Activated T-cell treated with anti-CD3 and anti-CD28 coated beads, Interleukin-2, amount 50 U/mL, for 72 hours (primary cell): ENCODE measurements at regions not wholly inside any gene's neighbourhood (a gene's known extent, or its start where the extent isn't known, plus 50 kb on each side); places are given as distances from the start of the nearest gene placed in this dataset.
A peak's percentile ranks its signal among the peaks of the same experiment; 100 is the strongest.

Experiments
- ATAC-seq, 2 donors: fragments of 150-1000 bp; cut with Tn5 transposase; replicated peaks in 1 of 2; 2 replicates each; pipeline ENCODE4 v1.10.0; 2021; ENCODE audit warnings: moderate library complexity in 2 of 2, mild to moderate bottlenecking in 1 of 2
- DNase-seq, 2 donors: peaks; one replicate each; pipeline ENCODE4 v3.0.0; 2021 to 2022; ENCODE audit warnings: mixed read lengths in 1 of 2
- H3K27ac Mint-ChIP-seq: one replicate; pipeline ENCODE4 v1.8.0; 2022; ENCODE audit warnings: mild to moderate bottlenecking, moderate library complexity, mixed read lengths
- H3K27me3 Mint-ChIP-seq: one replicate; pipeline ENCODE4 v1.8.0; 2022; ENCODE audit warnings: low read depth, mixed read lengths
- H3K36me3 Mint-ChIP-seq, 2 donors: one replicate each; pipeline ENCODE4 v1.8.0; 2022; ENCODE audit warnings: mixed read lengths in 2 of 2, mild to moderate bottlenecking in 1 of 2; ENCODE audit not compliant: insufficient read depth in 2 of 2
- H3K4me1 Mint-ChIP-seq: one replicate; pipeline ENCODE4 v1.8.0; 2022; ENCODE audit warnings: low read depth, mixed read lengths
- H3K4me3 Mint-ChIP-seq, 2 donors: one replicate each; pipeline ENCODE4 v1.8.0; 2022; ENCODE audit warnings: mild to moderate bottlenecking in 2 of 2, mixed read lengths in 2 of 2, moderate library complexity in 2 of 2
- H3K9me3 Mint-ChIP-seq, 2 donors: one replicate each; pipeline ENCODE4 v1.8.0; 2022; ENCODE audit warnings: mixed read lengths in 2 of 2

- Mint-ChIP-seq H3K9me3 (no peaks in the 10 kb centered on the region), H3K4me1 (peaks cover 43% of the 10 kb centered on the region)
These were observed 156.9 kb upstream of the NR3C1 start for GRCh38 chr5:143560378-143560777.

GRCh38 chr5:143559586-143560109, 156.2 kb upstream of the NR3C1 start:
- ATAC-seq: no peak
- Mint-ChIP-seq H3K27ac (no peak overlapping the region), H3K27me3 (no peaks in the 10 kb centered on the region), H3K36me3 (no peaks in the 10 kb centered on the region), H3K4me3 (no peak overlapping the region), H3K4me1 (peaks cover 42% of the 10 kb centered on the region), H3K9me3 (no peaks in the 10 kb centered on the region)
- no peak for DNase-seq

More at GRCh38 chr5:143560378-143560777, 156.9 kb upstream of the NR3C1 start:
- Mint-ChIP-seq H3K27me3 (no peaks in the 10 kb centered on the region), H3K36me3 (no peaks in the 10 kb centered on the region), H3K27ac (no peak overlapping the region), H3K4me3 (no peak overlapping the region)
- DNase-seq: no peak
- ATAC-seq: no peak

- H3K27me3 Mint-ChIP-seq: no peaks in the 10 kb centered on the region
- H3K4me1 Mint-ChIP-seq: peaks cover 32% of the 10 kb centered on the region
- no peak overlapping the region for H3K27ac Mint-ChIP-seq
- H3K36me3 Mint-ChIP-seq: no peaks in the 10 kb centered on the region
- H3K4me3 Mint-ChIP-seq: no peak overlapping the region
- DNase-seq (no peak), ATAC-seq (peak; percentile 65 to 83)
- H3K9me3 Mint-ChIP-seq: no peaks in the 10 kb centered on the region
These were observed 154.6 kb upstream of the NR3C1 start for GRCh38 chr5:143558048-143558447.

- peaks cover 32% of the 10 kb centered on the region for H3K4me1 Mint-ChIP-seq
- peak overlapping the region in 1 of 2 donors; percentile 10 for H3K4me3 Mint-ChIP-seq
- peak overlapping the region; percentile 11 for H3K27ac Mint-ChIP-seq
These were observed 153.8 kb upstream of the NR3C1 start for GRCh38 chr5:143557061-143557818.

GRCh38 chr5:143554918-143555477, 151.5 kb upstream of the NR3C1 start:
- peaks cover 27% of the 10 kb centered on the region for H3K4me1 Mint-ChIP-seq
- DNase-seq: no peak
- no peaks in the 10 kb centered on the region for H3K9me3 Mint-ChIP-seq
- H3K27ac Mint-ChIP-seq: no peak overlapping the region
- ATAC-seq: no peak
- no peaks in the 10 kb centered on the region for H3K36me3 Mint-ChIP-seq
- H3K27me3 Mint-ChIP-seq: no peaks in the 10 kb centered on the region
- H3K4me3 Mint-ChIP-seq: no peak overlapping the region

More at GRCh38 chr5:143557061-143557818, 153.8 kb upstream of the NR3C1 start:
- no peaks in the 10 kb centered on the region for H3K36me3 Mint-ChIP-seq
- peak; percentile 47 to 56 for ATAC-seq
- H3K27me3 Mint-ChIP-seq: no peaks in the 10 kb centered on the region
- no peak for DNase-seq
- no peaks in the 10 kb centered on the region for H3K9me3 Mint-ChIP-seq

- ATAC-seq: peak in 1 of 2 donors; percentile 38
- no peaks in the 10 kb centered on the region for H3K36me3 Mint-ChIP-seq
- DNase-seq: no peak
- H3K27me3 Mint-ChIP-seq: no peaks in the 10 kb centered on the region
- H3K4me3 Mint-ChIP-seq: no peak overlapping the region
- H3K9me3 Mint-ChIP-seq: no peaks in the 10 kb centered on the region
- no peak overlapping the region for H3K27ac Mint-ChIP-seq
- H3K4me1 Mint-ChIP-seq: peaks cover 20% of the 10 kb centered on the region
These were observed 150.8 kb upstream of the NR3C1 start for GRCh38 chr5:143554187-143554717.

- Mint-ChIP-seq H3K9me3 (no peaks in the 10 kb centered on the region), H3K27me3 (no peaks in the 10 kb centered on the region), H3K36me3 (peaks cover 0 to 4% of the 10 kb centered on the region in 2 donors), H3K27ac (no peak overlapping the region), H3K4me3 (no peak overlapping the region), H3K4me1 (peaks cover 9% of the 10 kb centered on the region)
- no peak for ATAC-seq
- DNase-seq: no peak
These were observed 149.2 kb upstream of the NR3C1 start for GRCh38 chr5:143552680-143553079.

GRCh38 chr5:143551820-143552251, 148.3 kb upstream of the NR3C1 start:
- Mint-ChIP-seq H3K4me1 (peaks cover under 1% of the 10 kb centered on the region), H3K4me3 (no peak overlapping the region), H3K27ac (no peak overlapping the region), H3K9me3 (no peaks in the 10 kb centered on the region), H3K27me3 (no peaks in the 10 kb centered on the region), H3K36me3 (peaks cover 0 to 4% of the 10 kb centered on the region in 2 donors)
- ATAC-seq (no peak), DNase-seq (no peak)

GRCh38 chr5:143550986-143551630, 147.6 kb upstream of the NR3C1 start:
- DNase-seq: no peak
- no peak overlapping the region for H3K4me3 Mint-ChIP-seq
- no peak for ATAC-seq
- no peaks in the 10 kb centered on the region for H3K9me3 Mint-ChIP-seq
- peaks cover 0 to 4% of the 10 kb centered on the region in 2 donors for H3K36me3 Mint-ChIP-seq
- H3K27ac Mint-ChIP-seq: no peak overlapping the region
- no peaks in the 10 kb centered on the region for H3K4me1 Mint-ChIP-seq
- H3K27me3 Mint-ChIP-seq: no peaks in the 10 kb centered on the region

GRCh38 chr5:143547342-143547741, 143.9 kb upstream of the NR3C1 start:
- Mint-ChIP-seq H3K27me3 (no peaks in the 10 kb centered on the region), H3K4me1 (no peaks in the 10 kb centered on the region), H3K9me3 (no peaks in the 10 kb centered on the region), H3K36me3 (peaks cover 0 to 4% of the 10 kb centered on the region in 2 donors), H3K4me3 (no peak overlapping the region), H3K27ac (no peak overlapping the region)
- no peak for ATAC-seq
- no peak for DNase-seq

- Mint-ChIP-seq H3K27me3 (no peaks in the 10 kb centered on the region), H3K9me3 (no peaks in the 10 kb centered on the region), H3K4me3 (no peak overlapping the region), H3K4me1 (no peaks in the 10 kb centered on the region), H3K27ac (no peak overlapping the region), H3K36me3 (peaks cover 0 to 4% of the 10 kb centered on the region in 2 donors)
- DNase-seq: no peak
- no peak for ATAC-seq
These were observed 142.9 kb upstream of the NR3C1 start for GRCh38 chr5:143546394-143546793.

- H3K27me3 Mint-ChIP-seq: peaks cover 6% of the 10 kb centered on the region
- ATAC-seq: no peak
- H3K9me3 Mint-ChIP-seq: peaks cover under 1 to 3% of the 10 kb centered on the region in 2 donors
- H3K36me3 Mint-ChIP-seq: peaks cover 0 to 5% of the 10 kb centered on the region in 2 donors
- no peak overlapping the region for H3K27ac Mint-ChIP-seq
- H3K4me1 Mint-ChIP-seq: no peaks in the 10 kb centered on the region
- no peak for DNase-seq
- no peak overlapping the region for H3K4me3 Mint-ChIP-seq
These were observed 141.1 kb upstream of the NR3C1 start for GRCh38 chr5:143544606-143545005.
